Adrenal gland (tissue), 5 donors: ENCODE measurements at regions not wholly inside any gene's neighbourhood (a gene's known extent, or its start where the extent isn't known, plus 50 kb on each side); places are given as distances from the start of the nearest gene placed in this dataset.
"Not testable (repeated sequence)": the region's sequence is repeated elsewhere in the genome, so short reads cannot be mapped to it uniquely, and the experiment has no call there.

Experiments
- POLR2A ChIP-seq, 2 donors: fragments of 450-650 bp; IDR thresholded peaks; one replicate each; pipeline ENCODE4 v1.6.1; 2017; ENCODE audit warnings: antibody characterized with exemption in 2 of 2, mild to moderate bottlenecking in 2 of 2, moderate library complexity in 1 of 2
- TF ChIP-seq, protein P1 (sequence below), 6 experiments: fragments of 450-650 bp in 4 of 6; fragments of 200-600 bp in 2 of 6; sonication (generic) in 1 of 6; IDR thresholded peaks; 1 replicate in 5 of 6; 2 replicates in 1 of 6; pipeline versions ENCODE4 v1.5.1 to v1.8.0; 2016 to 2021; ENCODE audit warnings: antibody characterized with exemption in 6 of 6, mild to moderate bottlenecking in 2 of 6, moderate library complexity in 1 of 6
- donor health status: DM: no; HTN: no; CAD: no.

DNA sequence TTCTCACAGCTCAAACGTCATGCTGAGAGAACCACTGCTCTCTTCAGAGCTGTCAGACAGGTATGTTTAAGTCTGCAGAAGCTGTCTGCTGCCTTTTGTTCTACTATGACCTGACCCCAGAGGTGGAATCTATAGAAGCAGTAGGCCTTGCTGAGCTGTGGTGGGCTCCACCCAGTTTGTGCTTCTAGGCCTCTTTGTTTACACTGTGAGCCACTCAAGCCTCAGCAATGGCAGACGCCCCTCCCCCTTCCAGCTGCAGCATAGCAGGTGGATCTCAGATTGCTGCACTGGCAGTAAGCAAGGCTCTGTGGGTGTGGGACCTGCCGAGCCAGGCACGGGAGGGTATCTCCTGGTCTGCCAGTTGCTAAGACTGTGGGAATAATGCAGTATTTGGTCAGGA lies 350.5 kb upstream of the EMCN start:
- TF ChIP-seq POLR2A (IDR thresholded peaks at IDR 0.05), result not testable (repeated sequence)
- TF ChIP-seq, protein P1, sequence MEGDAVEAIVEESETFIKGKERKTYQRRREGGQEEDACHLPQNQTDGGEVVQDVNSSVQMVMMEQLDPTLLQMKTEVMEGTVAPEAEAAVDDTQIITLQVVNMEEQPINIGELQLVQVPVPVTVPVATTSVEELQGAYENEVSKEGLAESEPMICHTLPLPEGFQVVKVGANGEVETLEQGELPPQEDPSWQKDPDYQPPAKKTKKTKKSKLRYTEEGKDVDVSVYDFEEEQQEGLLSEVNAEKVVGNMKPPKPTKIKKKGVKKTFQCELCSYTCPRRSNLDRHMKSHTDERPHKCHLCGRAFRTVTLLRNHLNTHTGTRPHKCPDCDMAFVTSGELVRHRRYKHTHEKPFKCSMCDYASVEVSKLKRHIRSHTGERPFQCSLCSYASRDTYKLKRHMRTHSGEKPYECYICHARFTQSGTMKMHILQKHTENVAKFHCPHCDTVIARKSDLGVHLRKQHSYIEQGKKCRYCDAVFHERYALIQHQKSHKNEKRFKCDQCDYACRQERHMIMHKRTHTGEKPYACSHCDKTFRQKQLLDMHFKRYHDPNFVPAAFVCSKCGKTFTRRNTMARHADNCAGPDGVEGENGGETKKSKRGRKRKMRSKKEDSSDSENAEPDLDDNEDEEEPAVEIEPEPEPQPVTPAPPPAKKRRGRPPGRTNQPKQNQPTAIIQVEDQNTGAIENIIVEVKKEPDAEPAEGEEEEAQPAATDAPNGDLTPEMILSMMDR (IDR thresholded peaks at IDR 0.05), result not testable (repeated sequence)
